ENCODE measurements at regions not wholly inside any gene's neighbourhood (a gene's known extent, or its start where the extent isn't known, plus 50 kb on each side); places are given as distances from the start of the nearest gene placed in this dataset.

DNA sequence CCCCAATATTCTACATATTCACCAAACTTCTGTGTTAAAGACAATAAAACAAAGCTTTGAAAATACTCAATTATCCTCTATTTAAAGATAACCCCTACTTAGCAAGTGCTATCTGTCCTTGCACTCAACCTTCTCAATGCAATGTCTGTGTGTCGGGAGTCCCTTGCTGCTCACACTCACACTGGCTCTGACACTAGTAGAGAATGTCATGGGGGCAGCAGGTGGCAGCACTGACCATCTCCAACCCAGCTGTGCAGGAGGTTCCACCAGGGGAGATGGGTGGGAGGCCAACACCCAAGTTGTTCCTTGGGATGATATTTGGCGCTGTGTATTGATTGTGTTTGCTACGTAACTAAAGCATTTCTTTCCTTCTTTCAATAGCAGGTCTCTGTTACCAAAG, 59.4 kb upstream of the SIMC1 start:
- no peak for DNase-seq (ENCODE audit: low spot score)
- H3K79me1 ChIP-seq (ENCODE audit: low read depth, low read length): no peaks in the 10 kb centered on the region
- no CpG with 5 or more reads among the region's 3 CpGs for WGBS, 2 donors (ENCODE audit: extremely low coverage in 2 of 2, insufficient read length in 2 of 2, insufficient replicate concordance in 1 of 2)

DNA sequence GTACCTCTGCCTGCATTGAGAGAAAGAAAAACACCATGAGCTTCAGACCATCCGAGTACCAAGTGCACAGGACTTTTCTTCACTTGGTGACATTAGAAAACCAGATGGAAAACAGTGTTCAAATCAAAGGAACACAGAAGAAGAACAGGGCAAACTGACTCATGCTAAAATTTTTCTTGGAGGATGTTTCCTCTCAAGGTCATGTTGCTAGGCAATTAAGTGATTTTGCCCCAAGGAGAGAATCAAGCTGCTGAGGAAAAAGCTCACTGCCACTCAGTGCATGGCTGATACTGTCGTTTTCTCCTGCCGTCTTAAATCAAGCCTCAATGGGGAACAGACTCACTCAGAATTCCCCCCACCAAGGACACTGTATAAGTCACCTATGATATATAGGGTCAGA, 57.9 kb upstream of the SIMC1 start:
- Histone ChIP-seq H3K79me1 (ENCODE audit: low read depth, low read length) (no peaks in the 10 kb centered on the region), H2BK15ac (ENCODE audit: low read length) (no peak overlapping the region), H4K8ac (ENCODE audit: low read depth, low read length) (no peak overlapping the region), H3K9ac (ENCODE audit: low read depth, low read length, poor library complexity) (no peak overlapping the region), H3K18ac (ENCODE audit: low read length) (no peak overlapping the region), H2AFZ (ENCODE audit: low read length) (no peak overlapping the region), H2AK5ac (ENCODE audit: low read depth, low read length) (no peak overlapping the region), H3K4me3 (ENCODE audit: low read length in 2 of 2) (no peak overlapping the region), H3K27me3 (ENCODE audit: control insufficient read depth in 3 of 3, insufficient read depth in 3 of 3, low read depth in 1 of 3, low read length in 3 of 3) (peaks cover 0 to 35% (median 0%) of the 10 kb centered on the region in 3 experiments), H3K23ac (ENCODE audit: low read depth, low read length, poor library complexity) (no peak overlapping the region), H3K36me3 (replicated peaks in 1 of 2; ENCODE audit: control insufficient read depth in 2 of 2, insufficient read depth in 2 of 2, low read length in 2 of 2) (no peaks in the 10 kb centered on the region), H3K27ac (replicated peaks; ENCODE audit: low read length) (no peak overlapping the region), H2BK12ac (ENCODE audit: low read length) (no peak overlapping the region), H3K9me3 (replicated peaks in 1 of 2; ENCODE audit: control insufficient read depth in 2 of 2, insufficient read depth in 1 of 2, low read depth in 1 of 2, low read length in 2 of 2) (peaks cover 0 to 10% of the 10 kb centered on the region in 2 donors), H3K4ac (ENCODE audit: low read length) (no peak overlapping the region), H3K4me1 (ENCODE audit: control insufficient read depth in 2 of 2, insufficient read depth in 1 of 2, low read depth in 1 of 2, low read length in 2 of 2) (peaks cover 0 to 2% of the 10 kb centered on the region in 2 donors), H3K14ac (ENCODE audit: low read length) (no peak overlapping the region), H3K4me2 (ENCODE audit: insufficient read depth, low read length, poor library complexity, severe bottlenecking) (no peak overlapping the region), H2BK5ac (ENCODE audit: low read length) (no peak overlapping the region), H4K91ac (ENCODE audit: low read depth, low read length, poor library complexity) (no peak overlapping the region), H2BK120ac (ENCODE audit: low read depth, low read length) (no peak overlapping the region)
- DNase-seq (ENCODE audit: low spot score): no peak
- WGBS, 2 donors (ENCODE audit: extremely low coverage in 2 of 2, insufficient read length in 2 of 2, insufficient replicate concordance in 1 of 2): no CpG with 5 or more reads among the region's 3 CpGs

More for the DNA sequence above, 59.4 kb upstream of the SIMC1 start:
- Histone ChIP-seq H4K8ac (ENCODE audit: low read depth, low read length) (no peak overlapping the region), H3K4me3 (ENCODE audit: low read length in 2 of 2) (no peak overlapping the region), H3K27me3 (ENCODE audit: control insufficient read depth in 3 of 3, insufficient read depth in 3 of 3, low read depth in 1 of 3, low read length in 3 of 3) (peaks cover 0 to 37% (median 0%) of the 10 kb centered on the region in 3 experiments), H3K14ac (ENCODE audit: low read length) (no peak overlapping the region), H3K4me1 (ENCODE audit: control insufficient read depth in 2 of 2, insufficient read depth in 1 of 2, low read depth in 1 of 2, low read length in 2 of 2) (peaks cover 0 to 2% of the 10 kb centered on the region in 2 donors), H2AK5ac (ENCODE audit: low read depth, low read length) (no peak overlapping the region), H3K36me3 (replicated peaks in 1 of 2; ENCODE audit: control insufficient read depth in 2 of 2, insufficient read depth in 2 of 2, low read length in 2 of 2) (no peaks in the 10 kb centered on the region), H3K18ac (ENCODE audit: low read length) (no peak overlapping the region), H4K91ac (ENCODE audit: low read depth, low read length, poor library complexity) (no peak overlapping the region), H3K23ac (ENCODE audit: low read depth, low read length, poor library complexity) (no peak overlapping the region), H3K9me3 (replicated peaks in 1 of 2; ENCODE audit: control insufficient read depth in 2 of 2, insufficient read depth in 1 of 2, low read depth in 1 of 2, low read length in 2 of 2) (peaks cover 0 to 10% of the 10 kb centered on the region in 2 donors), H2BK120ac (ENCODE audit: low read depth, low read length) (no peak overlapping the region), H2AFZ (ENCODE audit: low read length) (no peak overlapping the region), H3K27ac (replicated peaks; ENCODE audit: low read length) (no peak overlapping the region), H2BK15ac (ENCODE audit: low read length) (no peak overlapping the region), H2BK12ac (ENCODE audit: low read length) (no peak overlapping the region), H3K4me2 (ENCODE audit: insufficient read depth, low read length, poor library complexity, severe bottlenecking) (no peak overlapping the region), H3K9ac (ENCODE audit: low read depth, low read length, poor library complexity) (no peak overlapping the region), H2BK5ac (ENCODE audit: low read length) (no peak overlapping the region), H3K4ac (ENCODE audit: low read length) (no peak overlapping the region)

DNA sequence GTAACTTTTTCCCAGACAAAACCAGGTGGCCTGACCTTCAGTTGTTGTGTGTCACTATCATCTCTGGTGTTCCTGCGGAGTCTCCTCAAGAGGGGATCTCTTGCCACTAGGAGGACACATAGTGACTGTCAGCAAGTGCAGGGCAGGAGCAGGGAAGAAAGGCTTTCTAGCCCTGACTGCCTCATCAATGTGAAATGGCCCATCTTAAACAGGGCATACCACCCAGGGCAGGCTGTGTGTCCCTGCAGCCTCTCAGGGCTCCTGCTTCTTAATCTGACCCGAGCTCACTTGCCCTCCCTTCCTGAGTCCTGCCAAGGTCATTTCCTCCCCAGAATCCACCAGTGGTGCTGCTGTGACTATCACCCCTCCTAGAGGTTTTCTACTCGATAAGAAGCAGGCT, 57.4 kb upstream of the SIMC1 start:
- H3K27me3 ChIP-seq (ENCODE audit: control insufficient read depth in 3 of 3, insufficient read depth in 3 of 3, low read depth in 1 of 3, low read length in 3 of 3): peaks cover 0 to 34% (median 0%) of the 10 kb centered on the region in 3 experiments

DNA sequence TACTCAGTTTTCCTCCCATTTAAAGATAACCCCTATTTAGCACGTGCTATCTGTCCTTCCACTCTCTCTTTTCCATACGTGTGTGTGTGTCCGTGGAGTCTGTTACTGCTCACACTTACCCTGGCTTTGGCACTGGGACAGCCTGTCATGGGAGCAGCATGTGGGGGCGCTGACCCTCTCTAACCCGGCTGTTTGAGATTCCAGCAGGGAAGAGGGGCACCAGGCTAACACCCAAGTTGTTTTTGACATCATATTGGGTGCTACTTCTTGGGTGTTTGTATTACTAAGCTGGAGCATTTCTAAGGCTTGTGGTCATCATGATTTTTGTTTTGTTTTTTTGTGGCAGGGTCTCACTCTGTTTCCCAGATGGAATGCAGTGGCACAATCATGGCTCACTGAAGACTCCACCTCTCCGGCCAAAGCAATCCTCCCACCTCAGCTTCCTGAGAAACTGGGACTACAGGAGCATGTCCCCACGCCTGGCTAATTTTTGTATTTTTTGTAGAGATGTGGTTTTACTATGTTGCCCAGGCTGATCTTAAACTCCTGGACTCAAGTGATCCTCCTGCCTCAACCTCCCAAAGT, 56.9 kb upstream of the SIMC1 start:
- Histone ChIP-seq H3K23ac (ENCODE audit: low read depth, low read length, poor library complexity) (no peak overlapping the region), H3K27me3 (ENCODE audit: control insufficient read depth in 3 of 3, insufficient read depth in 3 of 3, low read depth in 1 of 3, low read length in 3 of 3) (peaks cover 0 to 28% (median 0%) of the 10 kb centered on the region in 3 experiments), H2BK12ac (ENCODE audit: low read length) (no peak overlapping the region), H4K8ac (ENCODE audit: low read depth, low read length) (no peak overlapping the region), H3K36me3 (replicated peaks in 1 of 2; ENCODE audit: control insufficient read depth in 2 of 2, insufficient read depth in 2 of 2, low read length in 2 of 2) (no peaks in the 10 kb centered on the region), H3K9me3 (replicated peaks in 1 of 2; ENCODE audit: control insufficient read depth in 2 of 2, insufficient read depth in 1 of 2, low read depth in 1 of 2, low read length in 2 of 2) (peaks cover 0 to 10% of the 10 kb centered on the region in 2 donors), H3K4ac (ENCODE audit: low read length) (no peak overlapping the region), H3K27ac (replicated peaks; ENCODE audit: low read length) (no peak overlapping the region), H3K4me1 (ENCODE audit: control insufficient read depth in 2 of 2, insufficient read depth in 1 of 2, low read depth in 1 of 2, low read length in 2 of 2) (peaks cover 0 to 2% of the 10 kb centered on the region in 2 donors), H3K4me2 (ENCODE audit: insufficient read depth, low read length, poor library complexity, severe bottlenecking) (no peak overlapping the region), H2AFZ (ENCODE audit: low read length) (no peak overlapping the region), H3K14ac (ENCODE audit: low read length) (no peak overlapping the region), H2BK5ac (ENCODE audit: low read length) (no peak overlapping the region), H2BK120ac (ENCODE audit: low read depth, low read length) (no peak overlapping the region), H3K9ac (ENCODE audit: low read depth, low read length, poor library complexity) (no peak overlapping the region), H2AK5ac (ENCODE audit: low read depth, low read length) (no peak overlapping the region), H4K91ac (ENCODE audit: low read depth, low read length, poor library complexity) (no peak overlapping the region), H3K79me1 (ENCODE audit: low read depth, low read length) (no peaks in the 10 kb centered on the region), H2BK15ac (ENCODE audit: low read length) (no peak overlapping the region), H3K4me3 (ENCODE audit: low read length in 2 of 2) (no peak overlapping the region), H3K18ac (ENCODE audit: low read length) (no peak overlapping the region)
- no peak for DNase-seq (ENCODE audit: low spot score)
- no CpG with 5 or more reads among the region's 7 CpGs for WGBS, 2 donors (ENCODE audit: extremely low coverage in 2 of 2, insufficient read length in 2 of 2, insufficient replicate concordance in 1 of 2)

More for the DNA sequence above, 57.4 kb upstream of the SIMC1 start:
- H4K8ac ChIP-seq (ENCODE audit: low read depth, low read length): no peak overlapping the region
- H3K4me1 ChIP-seq (ENCODE audit: control insufficient read depth in 2 of 2, insufficient read depth in 1 of 2, low read depth in 1 of 2, low read length in 2 of 2): peaks cover 0 to 2% of the 10 kb centered on the region in 2 donors
- WGBS, 2 donors (ENCODE audit: extremely low coverage in 2 of 2, insufficient read length in 2 of 2, insufficient replicate concordance in 1 of 2): no CpG with 5 or more reads among the region's 3 CpGs
- no peak overlapping the region for H2AK5ac ChIP-seq (ENCODE audit: low read depth, low read length)
- H3K9me3 ChIP-seq (replicated peaks in 1 of 2; ENCODE audit: control insufficient read depth in 2 of 2, insufficient read depth in 1 of 2, low read depth in 1 of 2, low read length in 2 of 2): peaks cover 0 to 10% of the 10 kb centered on the region in 2 donors
- no peak overlapping the region for H3K4me2 ChIP-seq (ENCODE audit: insufficient read depth, low read length, poor library complexity, severe bottlenecking)
- H3K23ac ChIP-seq (ENCODE audit: low read depth, low read length, poor library complexity): no peak overlapping the region
- H3K9ac ChIP-seq (ENCODE audit: low read depth, low read length, poor library complexity): no peak overlapping the region
- H4K91ac ChIP-seq (ENCODE audit: low read depth, low read length, poor library complexity): no peak overlapping the region
- no peak overlapping the region for H2BK15ac ChIP-seq (ENCODE audit: low read length)
- H2BK120ac ChIP-seq (ENCODE audit: low read depth, low read length): no peak overlapping the region
- H3K4me3 ChIP-seq (ENCODE audit: low read length in 2 of 2): no peak overlapping the region
- no peak overlapping the region for H3K14ac ChIP-seq (ENCODE audit: low read length)
- H2AFZ ChIP-seq (ENCODE audit: low read length): no peak overlapping the region
- no peaks in the 10 kb centered on the region for H3K79me1 ChIP-seq (ENCODE audit: low read depth, low read length)
- no peak for DNase-seq (ENCODE audit: low spot score)
- H3K18ac ChIP-seq (ENCODE audit: low read length): no peak overlapping the region
- no peak overlapping the region for H3K4ac ChIP-seq (ENCODE audit: low read length)
- no peak overlapping the region for H2BK12ac ChIP-seq (ENCODE audit: low read length)
- no peak overlapping the region for H2BK5ac ChIP-seq (ENCODE audit: low read length)
- no peak overlapping the region for H3K27ac ChIP-seq (replicated peaks; ENCODE audit: low read length)
- H3K36me3 ChIP-seq (replicated peaks in 1 of 2; ENCODE audit: control insufficient read depth in 2 of 2, insufficient read depth in 2 of 2, low read length in 2 of 2): no peaks in the 10 kb centered on the region

Measured in neuronal stem cell (in vitro differentiated cells).